NB4 (cell line): ENCODE measurements at regions not wholly inside any gene's neighbourhood (a gene's known extent, or its start where the extent isn't known, plus 50 kb on each side); places are given as distances from the start of the nearest gene placed in this dataset.

Source experiments
- CTCF ChIP-seq: IDR thresholded peaks from one replicate; pipeline ENCODE4 v1.5.1; 2012; ENCODE audit warnings: low read depth, low read length
- MAX ChIP-seq: IDR thresholded peaks from 2 replicates; pipeline ENCODE4 v1.6.1; 2011; ENCODE audit warnings: low read depth, low read length
- POLR2A ChIP-seq: IDR thresholded peaks from 2 replicates; pipeline ENCODE4 v1.6.1; 2011; ENCODE audit warnings: mild to moderate bottlenecking; ENCODE audit not compliant: insufficient read length; ENCODE audit errors: extremely low read depth

- TF ChIP-seq CTCF, result no peak
- no peak for TF ChIP-seq MAX
- TF ChIP-seq POLR2A, result no peak
Observed at GRCh38 chr11:122042981-122043380, 73.0 kb downstream of the BLID start.
